Neural progenitor cell (in vitro differentiated cells): ENCODE measurements at regions not wholly inside any gene's neighbourhood (a gene's known extent, or its start where the extent isn't known, plus 50 kb on each side); places are given as distances from the start of the nearest gene placed in this dataset.

Experiments
- CTCF ChIP-seq: fragments of 200-600 bp; sonication (generic); IDR thresholded peaks from 2 replicates; pipeline ENCODE4 v1.5.1; 2017; ENCODE audit warnings: antibody characterized with exemption, mild to moderate bottlenecking
- EZH2phosphoT487 ChIP-seq: fragments of 200-600 bp; sonication (generic); IDR thresholded peaks from 2 replicates; pipeline ENCODE4 v1.6.1; 2017; ENCODE audit warnings: antibody characterized with exemption

- TF ChIP-seq CTCF, result no peak
- no peak for TF ChIP-seq EZH2phosphoT487
Measured at GRCh38 chr16:86665319-86665675, 86.9 kb downstream of the FOXL1 start.
